ENCODE measurements at regions not wholly inside any gene's neighbourhood (a gene's known extent, or its start where the extent isn't known, plus 50 kb on each side); places are given as distances from the start of the nearest gene placed in this dataset.

- H3K9me3 ChIP-seq, result no peaks in the 10 kb centered on the region
- DNase-seq (ENCODE audit: extremely low spot score in 2 of 2), result no peak
- H3K36me3 ChIP-seq, result no peaks in the 10 kb centered on the region
- TF ChIP-seq, protein P1, sequence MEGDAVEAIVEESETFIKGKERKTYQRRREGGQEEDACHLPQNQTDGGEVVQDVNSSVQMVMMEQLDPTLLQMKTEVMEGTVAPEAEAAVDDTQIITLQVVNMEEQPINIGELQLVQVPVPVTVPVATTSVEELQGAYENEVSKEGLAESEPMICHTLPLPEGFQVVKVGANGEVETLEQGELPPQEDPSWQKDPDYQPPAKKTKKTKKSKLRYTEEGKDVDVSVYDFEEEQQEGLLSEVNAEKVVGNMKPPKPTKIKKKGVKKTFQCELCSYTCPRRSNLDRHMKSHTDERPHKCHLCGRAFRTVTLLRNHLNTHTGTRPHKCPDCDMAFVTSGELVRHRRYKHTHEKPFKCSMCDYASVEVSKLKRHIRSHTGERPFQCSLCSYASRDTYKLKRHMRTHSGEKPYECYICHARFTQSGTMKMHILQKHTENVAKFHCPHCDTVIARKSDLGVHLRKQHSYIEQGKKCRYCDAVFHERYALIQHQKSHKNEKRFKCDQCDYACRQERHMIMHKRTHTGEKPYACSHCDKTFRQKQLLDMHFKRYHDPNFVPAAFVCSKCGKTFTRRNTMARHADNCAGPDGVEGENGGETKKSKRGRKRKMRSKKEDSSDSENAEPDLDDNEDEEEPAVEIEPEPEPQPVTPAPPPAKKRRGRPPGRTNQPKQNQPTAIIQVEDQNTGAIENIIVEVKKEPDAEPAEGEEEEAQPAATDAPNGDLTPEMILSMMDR (IDR thresholded peaks at IDR 0.05), result no peak
- TF ChIP-seq POLR2A (IDR thresholded peaks at IDR 0.05), result no peak
- no peak for TF ChIP-seq POLR2AphosphoS5 (IDR thresholded peaks at IDR 0.05; ENCODE audit: insufficient read depth in 1 of 2, low read depth in 1 of 2)
- no peaks in the 10 kb centered on the region for H3K4me1 ChIP-seq
- H3K4me3 ChIP-seq, result no peak overlapping the region
- no peaks in the 10 kb centered on the region for H3K27me3 ChIP-seq
- intact Hi-C loops (cut with DNase I), result no loop called here
- H3K27ac ChIP-seq, result no peak overlapping the region
These were observed 759.6 kb upstream of the NDST4 start for GRCh38 chr4:115873048-115873447.

- H3K27me3 ChIP-seq, result no peaks in the 10 kb centered on the region
- H3K27ac ChIP-seq, result no peak overlapping the region
- DNase-seq (ENCODE audit: extremely low spot score in 2 of 2), result no peak
- TF ChIP-seq POLR2AphosphoS5 (IDR thresholded peaks at IDR 0.05; ENCODE audit: insufficient read depth in 1 of 2, low read depth in 1 of 2) (no peak), POLR2A (IDR thresholded peaks at IDR 0.05) (no peak)
- TF ChIP-seq, protein P1 (IDR thresholded peaks at IDR 0.05), result no peak
- H3K9me3 ChIP-seq, result no peaks in the 10 kb centered on the region
- H3K36me3 ChIP-seq, result no peaks in the 10 kb centered on the region
- no peak overlapping the region for H3K4me3 ChIP-seq
- intact Hi-C loops (cut with DNase I), result no loop called here
- H3K4me1 ChIP-seq, result no peaks in the 10 kb centered on the region
These were observed 758.2 kb upstream of the NDST4 start for GRCh38 chr4:115871596-115871995.

DNA sequence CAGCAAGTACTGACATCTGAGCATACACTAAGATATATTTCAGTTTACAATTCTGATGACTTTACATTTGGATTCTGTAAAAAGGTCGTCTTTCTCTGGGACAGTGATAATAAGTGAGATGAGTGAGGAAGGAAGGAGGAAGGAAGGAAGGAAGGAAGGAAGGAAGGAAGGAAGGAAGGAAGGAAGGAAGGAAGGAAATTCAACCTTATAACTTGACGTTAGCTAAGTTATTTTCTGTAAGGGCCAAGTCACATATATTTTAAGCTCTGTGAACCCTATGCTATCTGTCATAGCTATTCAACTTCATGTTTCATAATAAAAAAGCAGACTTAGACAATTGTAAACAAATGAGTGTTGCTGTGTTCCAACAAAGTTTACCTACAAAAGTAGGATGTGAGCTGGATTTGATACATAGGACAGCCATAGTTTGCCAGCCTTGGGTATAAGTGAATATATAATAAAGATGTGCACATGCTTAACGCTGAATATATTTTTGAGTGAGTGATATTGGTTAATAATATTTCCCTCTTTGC, 753.0 kb upstream of the NDST4 start:
- DNase-seq (ENCODE audit: extremely low spot score in 2 of 2), result no peak
- Histone ChIP-seq H3K4me3 (no peak overlapping the region), H3K4me1 (no peaks in the 10 kb centered on the region), H3K27me3 (no peaks in the 10 kb centered on the region), H3K27ac (no peak overlapping the region), H3K9me3 (no peaks in the 10 kb centered on the region), H3K36me3 (no peaks in the 10 kb centered on the region)
- TF ChIP-seq POLR2AphosphoS5 (IDR thresholded peaks at IDR 0.05; ENCODE audit: insufficient read depth in 1 of 2, low read depth in 1 of 2), result no peak
- no peak for TF ChIP-seq POLR2A (IDR thresholded peaks at IDR 0.05)
- TF ChIP-seq, protein P1 (IDR thresholded peaks at IDR 0.05), result no peak
- intact Hi-C loops (cut with DNase I), result no loop called here

DNA sequence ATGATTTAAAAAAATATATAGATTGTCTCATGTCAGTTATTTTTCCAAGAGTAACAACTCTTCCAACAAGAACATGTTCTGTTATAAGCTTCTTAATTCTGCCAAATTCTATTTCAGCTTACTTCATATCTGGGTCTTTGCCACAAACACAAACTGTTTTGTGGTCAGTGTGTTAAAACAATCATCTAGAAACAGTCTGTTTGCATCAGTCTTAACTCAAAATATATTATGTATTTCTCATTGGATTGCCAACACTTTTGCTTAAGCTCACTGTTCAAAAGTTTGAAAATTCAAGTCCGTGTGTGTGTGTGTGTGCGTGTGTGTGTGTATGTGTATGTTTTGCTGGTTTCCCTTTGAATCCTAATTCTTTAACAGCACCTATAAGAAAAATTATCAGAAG, 752.3 kb upstream of the NDST4 start:
- Histone ChIP-seq H3K9me3 (no peaks in the 10 kb centered on the region), H3K4me1 (no peaks in the 10 kb centered on the region)

GRCh38 chr4:115852767-115853091, 739.3 kb upstream of the NDST4 start:
- Histone ChIP-seq H3K4me3 (no peak overlapping the region), H3K27me3 (no peaks in the 10 kb centered on the region), H3K36me3 (no peaks in the 10 kb centered on the region), H3K9me3 (no peaks in the 10 kb centered on the region), H3K4me1 (no peaks in the 10 kb centered on the region), H3K27ac (no peak overlapping the region)
- TF ChIP-seq, protein P1 (IDR thresholded peaks at IDR 0.05), result no peak
- TF ChIP-seq POLR2A (IDR thresholded peaks at IDR 0.05) (no peak), POLR2AphosphoS5 (IDR thresholded peaks at IDR 0.05; ENCODE audit: insufficient read depth in 1 of 2, low read depth in 1 of 2) (no peak)
- DNase-seq (ENCODE audit: extremely low spot score in 2 of 2), result no peak
- intact Hi-C loops (cut with DNase I), result no loop called here

More for the DNA sequence above, 752.3 kb upstream of the NDST4 start:
- Histone ChIP-seq H3K27me3 (no peaks in the 10 kb centered on the region), H3K27ac (no peak overlapping the region), H3K36me3 (no peaks in the 10 kb centered on the region), H3K4me3 (no peak overlapping the region)
- DNase-seq (ENCODE audit: extremely low spot score in 2 of 2), result no peak
- TF ChIP-seq, protein P1 (IDR thresholded peaks at IDR 0.05), result no peak
- TF ChIP-seq POLR2A (IDR thresholded peaks at IDR 0.05), result no peak
- no peak for TF ChIP-seq POLR2AphosphoS5 (IDR thresholded peaks at IDR 0.05; ENCODE audit: insufficient read depth in 1 of 2, low read depth in 1 of 2)
- intact Hi-C loops (cut with DNase I), result no loop called here

All from vagina (tissue), 2 donors.